ENCODE measurements at regions not wholly inside any gene's neighbourhood (a gene's known extent, or its start where the extent isn't known, plus 50 kb on each side); places are given as distances from the start of the nearest gene placed in this dataset.

GRCh38 chr9:115879451-115879850 lies 274.1 kb upstream of the PAPPA start:
- no peak overlapping the region for H3K4me3 ChIP-seq
- no peak overlapping the region for H3K27ac ChIP-seq
- intact Hi-C loops (cut with DNase I): no loop called here
- no peak for DNase-seq
- ATAC-seq: no peak
- no peaks in the 10 kb centered on the region for H3K36me3 ChIP-seq
- peaks cover 0 to 4% (median 0%) of the 10 kb centered on the region in 12 donors for H3K9me3 ChIP-seq
- WGBS, 4 donors: 39 to 49% (median 43%) methylated on average over 3 of the region's 3 CpGs
- H3K4me1 ChIP-seq: no peaks in the 10 kb centered on the region
- TF ChIP-seq POLR2A (IDR thresholded peaks at IDR 0.05): no peak
- TF ChIP-seq CTCF (IDR thresholded peaks at IDR 0.05): no peak
- no peaks in the 10 kb centered on the region for H3K27me3 ChIP-seq

GRCh38 chr9:115880221-115880885 lies 273.2 kb upstream of the PAPPA start:
- Histone ChIP-seq H3K27me3 (no peaks in the 10 kb centered on the region), H3K27ac (no peak overlapping the region), H3K4me1 (no peaks in the 10 kb centered on the region), H3K36me3 (no peaks in the 10 kb centered on the region), H3K4me3 (no peak overlapping the region), H3K9me3 (no peaks in the 10 kb centered on the region)
- ATAC-seq (no peak), DNase-seq (no peak)
- intact Hi-C loops (cut with DNase I): loop anchor here in 9 of 10 donors (5.0 to 10.0 kb wide), 11 partner anchors 204 to 774 kb away; partner anchors contain the start of gene PAPPA (in 3 of the 9)
- 73 to 78% (median 75%) methylated on average over 5 of the region's 5 CpGs for WGBS, 4 donors
- TF ChIP-seq CTCF (IDR thresholded peaks at IDR 0.05) (no peak), POLR2A (IDR thresholded peaks at IDR 0.05) (no peak)

GRCh38 chr9:115882911-115883310 lies 270.7 kb upstream of the PAPPA start:
- no peak overlapping the region for H3K27ac ChIP-seq
- no peak for DNase-seq
- no peaks in the 10 kb centered on the region for H3K27me3 ChIP-seq
- intact Hi-C loops (cut with DNase I): loop anchor here in 9 of 10 donors (2.0 to 10.0 kb wide), 14 partner anchors 202 to 772 kb away; partner anchors contain the start of gene PAPPA (in 3 of the 9)
- ATAC-seq: no peak
- no peaks in the 10 kb centered on the region for H3K36me3 ChIP-seq
- H3K9me3 ChIP-seq: no peaks in the 10 kb centered on the region
- no peak overlapping the region for H3K4me3 ChIP-seq
- TF ChIP-seq CTCF (IDR thresholded peaks at IDR 0.05) (no peak), POLR2A (IDR thresholded peaks at IDR 0.05) (no peak)
- no peaks in the 10 kb centered on the region for H3K4me1 ChIP-seq

- DNase-seq: peak in 2 of 5 donors; percentile 19
Measured at GRCh38 chr9:115883467-115884329, 269.9 kb upstream of the PAPPA start.

More at GRCh38 chr9:115883467-115884329, 269.9 kb upstream of the PAPPA start:
- H3K27ac ChIP-seq: no peak overlapping the region
- TF ChIP-seq POLR2A (IDR thresholded peaks at IDR 0.05): no peak
- peak; percentile 19 to 68 (median 54) for TF ChIP-seq CTCF (IDR thresholded peaks at IDR 0.05)
- intact Hi-C loops (cut with DNase I): loop anchor here in 9 of 10 donors (2.0 to 10.0 kb wide), 14 partner anchors 201 to 771 kb away; partner anchors contain the start of gene PAPPA (in 3 of the 9)
- no peaks in the 10 kb centered on the region for H3K27me3 ChIP-seq
- no peaks in the 10 kb centered on the region for H3K36me3 ChIP-seq
- H3K9me3 ChIP-seq: no peaks in the 10 kb centered on the region
- ATAC-seq: peak; percentile 47 to 83 (median 69)
- no peak overlapping the region for H3K4me3 ChIP-seq
- H3K4me1 ChIP-seq: no peaks in the 10 kb centered on the region
- WGBS, 4 donors: 34 to 35% (median 35%) methylated on average over 5 of the region's 5 CpGs
